IMR-90 (cell line): ENCODE measurements at regions not wholly inside any gene's neighbourhood (a gene's known extent, or its start where the extent isn't known, plus 50 kb on each side); places are given as distances from the start of the nearest gene placed in this dataset.

ENCODE experiments used
- ATAC-seq: fragments of 200-7000 bp; cut with Tn5 transposase; 2 replicates; pipeline ENCODE4 v1.9.1; 2020; ENCODE audit warnings: low read depth, mild to moderate bottlenecking, moderate library complexity
- BruUV-seq: library from RNA; stranded (reverse); fragments of 400-500 nt; replicated peaks from 2 replicates; lab custom pipeline; 2021; lab: Mats Ljungman, UMichigan
- CTCF ChIA-PET: fragments of 300-600 bp; formaldehyde crosslinking; extraction: SDS; loops from one replicate; lab custom pipeline; 2021; ENCODE audit warnings: antibody characterized with exemption; lab: Yijun Ruan, JAX
- POLR2A ChIA-PET: fragments of 300-600 bp; sonication (Branson Sonifier 250); formaldehyde crosslinking; loops from one replicate; lab custom pipeline; 2022; ENCODE audit warnings: antibody characterized with exemption; ENCODE audit not compliant: unreplicated experiment; lab: Charles Lee
- DNase-seq: peaks from one replicate; pipeline ENCODE4 v3.0.0; 2013
- H2AFZ ChIP-seq: replicated peaks from 2 replicates; pipeline ENCODE3; 2013; ENCODE audit warnings: low read length, mild to moderate bottlenecking; ENCODE audit not compliant: poor library complexity
- H2AK5ac ChIP-seq: 2 replicates; pipeline ENCODE4 v1.6.1; 2013; ENCODE audit warnings: low read depth, low read length, inconsistent platforms
- H2AK9ac ChIP-seq: replicated peaks from 2 replicates; pipeline ENCODE3; 2013; ENCODE audit warnings: mild to moderate bottlenecking, low read depth, low read length, moderate library complexity; ENCODE audit not compliant: poor library complexity
- H2BK120ac ChIP-seq: 2 replicates; pipeline ENCODE4 v1.6.1; 2013; ENCODE audit warnings: low read depth, low read length, inconsistent platforms
- H2BK15ac ChIP-seq: 3 replicates; pipeline ENCODE4 v1.6.1; 2013; ENCODE audit warnings: low read depth, low read length, inconsistent platforms
- H2BK20ac ChIP-seq: 2 replicates; pipeline ENCODE4 v1.6.1; 2013; ENCODE audit warnings: low read depth, mild to moderate bottlenecking, inconsistent platforms, low read length, moderate library complexity
- H2BK5ac ChIP-seq: 2 replicates; pipeline ENCODE4 v1.6.1; 2013; ENCODE audit warnings: mild to moderate bottlenecking, low read depth, low read length, inconsistent platforms; ENCODE audit not compliant: poor library complexity, severe bottlenecking
- H3K14ac ChIP-seq: replicated peaks from 2 replicates; pipeline ENCODE4 v1.6.1; 2013; ENCODE audit warnings: low read depth, low read length, inconsistent platforms
- H3K18ac ChIP-seq: 2 replicates; pipeline ENCODE4 v1.6.1; 2013; ENCODE audit warnings: low read depth, low read length, control low read depth
- H3K23ac ChIP-seq: 2 replicates; pipeline ENCODE4 v1.6.1; 2013; ENCODE audit warnings: low read depth, low read length, inconsistent platforms
- H3K27ac ChIP-seq: 2 replicates; pipeline ENCODE4 v1.5.1; 2013; ENCODE audit warnings: mild to moderate bottlenecking, control low read depth, low read length; ENCODE audit not compliant: insufficient read depth
- H3K27me3 ChIP-seq: 2 replicates; pipeline ENCODE4 v1.6.1; 2013; ENCODE audit warnings: low read length; ENCODE audit not compliant: control insufficient read depth, insufficient read depth
- H3K36me3 ChIP-seq: 2 replicates; pipeline ENCODE4 v1.6.1; 2013; ENCODE audit warnings: low read length, mixed read lengths; ENCODE audit not compliant: control insufficient read depth, insufficient read depth
- H3K4ac ChIP-seq: 2 replicates; pipeline ENCODE4 v1.6.1; 2013; ENCODE audit warnings: low read depth, low read length, inconsistent platforms
- H3K4me1 ChIP-seq: 2 replicates; pipeline ENCODE4 v1.6.1; 2013; ENCODE audit warnings: low read length, mixed read lengths; ENCODE audit not compliant: control insufficient read depth, insufficient read depth
- H3K4me2 ChIP-seq: 2 replicates; pipeline ENCODE4 v1.6.1; 2013; ENCODE audit warnings: low read depth, mild to moderate bottlenecking, control low read depth, low read length, moderate library complexity
- H3K4me3 ChIP-seq: 2 replicates; pipeline ENCODE4 v1.5.1; 2013; ENCODE audit warnings: low read depth, mild to moderate bottlenecking, control low read depth, low read length, moderate library complexity; ENCODE audit not compliant: insufficient read depth
- H3K56ac ChIP-seq: 2 replicates; pipeline ENCODE4 v1.6.1; 2013; ENCODE audit warnings: low read length, inconsistent platforms; ENCODE audit not compliant: insufficient read depth; ENCODE audit errors: extremely low read depth
- H3K79me1 ChIP-seq, 2 experiments: 2 replicates each; pipeline ENCODE4 v1.6.1; 2013; ENCODE audit warnings: low read length in 2 of 2, inconsistent platforms in 1 of 2, low read depth in 1 of 2
- H3K9ac ChIP-seq: 2 replicates; pipeline ENCODE4 v1.6.1; 2013; ENCODE audit warnings: low read depth, low read length, control low read depth
- H3K9me1 ChIP-seq: 2 replicates; pipeline ENCODE4 v1.6.1; 2013; ENCODE audit warnings: low read length, inconsistent platforms; ENCODE audit not compliant: insufficient read depth
- H3K9me3 ChIP-seq: 2 replicates; pipeline ENCODE4 v1.6.1; 2013; ENCODE audit warnings: low read length; ENCODE audit not compliant: control insufficient read depth, insufficient read depth
- H4K20me1 ChIP-seq: 2 replicates; pipeline ENCODE4 v1.6.1; 2013; ENCODE audit warnings: low read length, inconsistent platforms; ENCODE audit not compliant: insufficient read depth
- H4K5ac ChIP-seq: 2 replicates; pipeline ENCODE4 v1.6.1; 2013; ENCODE audit warnings: mild to moderate bottlenecking, low read depth, low read length, control low read depth
- H4K8ac ChIP-seq, 2 experiments: 2 replicates each; pipeline ENCODE4 v1.6.1; 2013; ENCODE audit warnings: low read depth in 2 of 2, low read length in 2 of 2, control low read depth in 1 of 2, inconsistent platforms in 1 of 2
- H4K91ac ChIP-seq: 2 replicates; pipeline ENCODE4 v1.6.1; 2013; ENCODE audit warnings: low read depth, low read length, inconsistent platforms; ENCODE audit not compliant: insufficient read depth
- BHLHE40 ChIP-seq: fragments of 150-350 bp; IDR thresholded peaks from 2 replicates; pipeline ENCODE4 v1.6.1; 2016; ENCODE audit warnings: mild to moderate bottlenecking, low read depth, low read length
- CEBPB ChIP-seq: IDR thresholded peaks from 2 replicates; pipeline ENCODE4 v1.6.1; 2012; ENCODE audit warnings: low read depth, low read length, improper control_type of control experiment
- CHD1 ChIP-seq: IDR thresholded peaks from 2 replicates; pipeline ENCODE4 v1.6.1; 2012; ENCODE audit warnings: low read depth, low read length, improper control_type of control experiment
- CTCF ChIP-seq: conservative IDR thresholded peaks from 2 replicates; pipeline ENCODE4 v1.5.1; 2012; ENCODE audit warnings: mild to moderate bottlenecking, low read depth, low read length, improper control_type of control experiment
- ELK1 ChIP-seq: fragments of 150-350 bp; IDR thresholded peaks from 2 replicates; pipeline ENCODE4 v1.6.1; 2016; ENCODE audit warnings: low read depth, mild to moderate bottlenecking, low read length, moderate library complexity, borderline replicate concordance
- FOS ChIP-seq: fragments of 150-350 bp; IDR thresholded peaks from 2 replicates; pipeline ENCODE4 v1.6.1; 2016; ENCODE audit warnings: low read depth, low read length
- MAFK ChIP-seq: IDR thresholded peaks from 2 replicates; pipeline ENCODE4 v1.6.1; 2012; ENCODE audit warnings: low read depth, low read length, improper control_type of control experiment
- MAZ ChIP-seq: IDR thresholded peaks from 2 replicates; pipeline ENCODE4 v1.6.1; 2012; ENCODE audit warnings: low read depth, mild to moderate bottlenecking, low read length, improper control_type of control experiment, moderate library complexity, borderline replicate concordance
- MXI1 ChIP-seq: IDR thresholded peaks from 2 replicates; pipeline ENCODE4 v1.6.1; 2012; ENCODE audit warnings: low read depth, mild to moderate bottlenecking, low read length, moderate library complexity, borderline replicate concordance
- NFE2L2 ChIP-seq: fragments of 150-350 bp; IDR thresholded peaks from 2 replicates; pipeline ENCODE4 v1.6.1; 2016; ENCODE audit warnings: low read depth, mild to moderate bottlenecking, low read length
- POLR2A ChIP-seq: IDR thresholded peaks from 2 replicates; pipeline ENCODE4 v1.6.1; 2012; ENCODE audit warnings: mild to moderate bottlenecking, low read depth, low read length
- RAD21 ChIP-seq: IDR thresholded peaks from 2 replicates; pipeline ENCODE4 v1.6.1; 2012; ENCODE audit warnings: low read length, improper control_type of control experiment
- RCOR1 ChIP-seq: IDR thresholded peaks from 2 replicates; pipeline ENCODE4 v1.6.1; 2012; ENCODE audit warnings: mild to moderate bottlenecking, low read length, improper control_type of control experiment; ENCODE audit not compliant: insufficient replicate concordance
- RFX5 ChIP-seq: IDR thresholded peaks from 2 replicates; pipeline ENCODE4 v1.8.0; 2012; ENCODE audit warnings: low read depth, mild to moderate bottlenecking, low read length, moderate library complexity
- SMC3 ChIP-seq: fragments of 150-350 bp; IDR thresholded peaks from 2 replicates; pipeline ENCODE4 v1.6.1; 2016; ENCODE audit warnings: low read depth, mild to moderate bottlenecking, antibody characterized with exemption, low read length, moderate library complexity
- USF2 ChIP-seq: fragments of 150-350 bp; IDR thresholded peaks from 2 replicates; pipeline ENCODE4 v1.6.1; 2017; ENCODE audit warnings: mild to moderate bottlenecking, antibody characterized with exemption, low read length, low read depth
- WGBS, 2 experiments: methylation state at CpG; one replicate each; pipeline versions ENCODE4 v1.1.5 to v1.1.7; 2013; ENCODE audit warnings: missing lambda C conversion rate in 2 of 2; ENCODE audit not compliant: insufficient read length in 1 of 2; ENCODE audit errors: extremely low coverage in 2 of 2; 5-methylcytosine and 5-hydroxymethylcytosine counted together
- dilution Hi-C: fragments of 300-500 bp; cut with HindIII; formaldehyde crosslinking; loops from one replicate; pipeline ENCODE4 v1.14.3; 2018; ENCODE audit warnings: low sequenced_read_pairs; ENCODE audit not compliant: unreplicated experiment
- in situ Hi-C: fragments of 300-500 bp; cut with MboI; formaldehyde crosslinking; loops from 3 replicates; pipeline ENCODE4 v1.14.3; 2019; ENCODE audit warnings: low sequenced_read_pairs, inconsistent platforms, mixed read lengths
- intact Hi-C: fragments of 100-400 bp; cut with micrococcal nuclease; formaldehyde crosslinking; loops from 2 replicates; pipeline ENCODE4 v1.10.0; 2022

GRCh38 chr9:80842389-80842788, 847.0 kb downstream of the TLE1 start:
- H3K79me1 ChIP-seq: no peaks in the 10 kb centered on the region
- CTCF ChIA-PET: interaction anchor here (0.6 kb wide), 2 partner anchors 613 to 732 kb away, joined by 3 read pairs; no protein-coding TSS in a partner anchor
- no peak overlapping the region for H3K23ac ChIP-seq
- H3K36me3 ChIP-seq: no peaks in the 10 kb centered on the region
- no peak overlapping the region for H4K8ac ChIP-seq
- H3K14ac ChIP-seq: no peak overlapping the region
- intact Hi-C loops (no loop called here), dilution Hi-C loops (no loop called here), in situ Hi-C loops (no loop called here)
- no peak overlapping the region for H3K4me3 ChIP-seq
- H3K18ac ChIP-seq: no peak overlapping the region
- H3K56ac ChIP-seq: no peak overlapping the region
- no peaks in the 10 kb centered on the region for H4K20me1 ChIP-seq
- H3K4me2 ChIP-seq: no peak overlapping the region
- BruUV-seq: no TSS peak
- H3K27ac ChIP-seq: no peak overlapping the region
- H3K9me3 ChIP-seq: no peaks in the 10 kb centered on the region
- H2BK20ac ChIP-seq: no peak overlapping the region
- TF ChIP-seq CEBPB: no peak
- no peak for TF ChIP-seq SMC3
- no peak for TF ChIP-seq BHLHE40
- no peak for TF ChIP-seq FOS
- no peak for TF ChIP-seq POLR2A
- no peak for TF ChIP-seq RAD21
- TF ChIP-seq MAZ: no peak
- TF ChIP-seq RFX5: no peak
- no peak for TF ChIP-seq NFE2L2
- no peak for TF ChIP-seq CTCF
- TF ChIP-seq RCOR1: no peak
- TF ChIP-seq MXI1: no peak
- no peak for TF ChIP-seq CHD1
- TF ChIP-seq USF2: no peak
- TF ChIP-seq ELK1: no peak
- no peak for TF ChIP-seq MAFK
- no peak overlapping the region for H4K5ac ChIP-seq
- no peaks in the 10 kb centered on the region for H3K4me1 ChIP-seq
- no peak overlapping the region for H3K4ac ChIP-seq
- no peaks in the 10 kb centered on the region for H3K27me3 ChIP-seq
- H4K91ac ChIP-seq: no peak overlapping the region
- H2AK9ac ChIP-seq: no peak overlapping the region
- no peak overlapping the region for H3K9ac ChIP-seq
- POLR2A ChIA-PET: no interaction called here
- H2AFZ ChIP-seq: no peak overlapping the region
- WGBS, 2 experiments: no CpG with 5 or more reads among the region's 6 CpGs
- ATAC-seq: no peak
- H2AK5ac ChIP-seq: no peak overlapping the region
- no peak overlapping the region for H2BK5ac ChIP-seq
- H2BK120ac ChIP-seq: no peak overlapping the region
- no peak for DNase-seq
- H2BK15ac ChIP-seq: no peak overlapping the region
- no peaks in the 10 kb centered on the region; the same call in 1 of the 2 replicates for H3K9me1 ChIP-seq
